GM12865 (cell line): ENCODE measurements at regions not wholly inside any gene's neighbourhood (a gene's known extent, or its start where the extent isn't known, plus 50 kb on each side); places are given as distances from the start of the nearest gene placed in this dataset.

Experiments
- DNase-seq: peaks from one replicate; pipeline ENCODE4 v3.0.0; 2010; ENCODE audit warnings: low read depth
- H3K4me3 ChIP-seq: 2 replicates; pipeline ENCODE4 v1.5.1; 2011; ENCODE audit warnings: mild to moderate bottlenecking, low read depth, low read length, control low read depth
- TF ChIP-seq, protein P1 (sequence below): IDR thresholded peaks from 2 replicates; pipeline ENCODE4 v1.5.1; 2011; ENCODE audit warnings: low read length, control low read depth, low read depth, inconsistent platforms; ENCODE audit not compliant: insufficient read depth; ENCODE audit errors: missing control alignments

DNA sequence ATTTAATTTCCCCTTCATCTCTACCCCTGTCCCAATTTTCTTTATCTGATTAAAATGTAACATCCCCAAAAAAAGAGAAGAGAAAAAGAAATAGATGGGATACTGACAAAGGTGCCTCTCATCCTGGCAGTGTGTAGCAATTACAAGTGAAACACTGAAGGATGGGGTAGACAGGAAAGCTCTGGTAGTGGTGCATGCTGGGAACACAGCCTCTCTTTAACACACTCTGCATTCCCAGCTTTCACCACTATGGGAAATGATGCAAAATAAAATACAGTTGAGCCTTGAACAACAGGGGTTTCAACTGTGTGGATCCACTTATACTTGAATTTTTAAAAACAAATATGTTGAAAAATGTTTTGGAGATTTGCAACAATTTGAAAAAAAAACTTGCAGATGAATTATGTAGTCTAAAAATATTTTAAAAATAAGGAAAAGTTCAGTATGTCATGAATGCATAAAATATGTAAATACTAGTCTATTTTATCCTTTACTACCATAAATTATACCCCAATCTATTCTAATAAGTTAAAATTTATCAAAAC is 239.2 kb upstream of the DDX53 start:
- no peak overlapping the region for H3K4me3 ChIP-seq
- TF ChIP-seq, protein P1, sequence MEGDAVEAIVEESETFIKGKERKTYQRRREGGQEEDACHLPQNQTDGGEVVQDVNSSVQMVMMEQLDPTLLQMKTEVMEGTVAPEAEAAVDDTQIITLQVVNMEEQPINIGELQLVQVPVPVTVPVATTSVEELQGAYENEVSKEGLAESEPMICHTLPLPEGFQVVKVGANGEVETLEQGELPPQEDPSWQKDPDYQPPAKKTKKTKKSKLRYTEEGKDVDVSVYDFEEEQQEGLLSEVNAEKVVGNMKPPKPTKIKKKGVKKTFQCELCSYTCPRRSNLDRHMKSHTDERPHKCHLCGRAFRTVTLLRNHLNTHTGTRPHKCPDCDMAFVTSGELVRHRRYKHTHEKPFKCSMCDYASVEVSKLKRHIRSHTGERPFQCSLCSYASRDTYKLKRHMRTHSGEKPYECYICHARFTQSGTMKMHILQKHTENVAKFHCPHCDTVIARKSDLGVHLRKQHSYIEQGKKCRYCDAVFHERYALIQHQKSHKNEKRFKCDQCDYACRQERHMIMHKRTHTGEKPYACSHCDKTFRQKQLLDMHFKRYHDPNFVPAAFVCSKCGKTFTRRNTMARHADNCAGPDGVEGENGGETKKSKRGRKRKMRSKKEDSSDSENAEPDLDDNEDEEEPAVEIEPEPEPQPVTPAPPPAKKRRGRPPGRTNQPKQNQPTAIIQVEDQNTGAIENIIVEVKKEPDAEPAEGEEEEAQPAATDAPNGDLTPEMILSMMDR, result no peak
- no peak for DNase-seq

GRCh38 chrX:22788221-22788620 is 211.5 kb upstream of the DDX53 start:
- H3K4me3 ChIP-seq, result no peak overlapping the region
- DNase-seq, result no peak
- TF ChIP-seq, protein P1, result no peak

GRCh38 chrX:22795671-22796070 is 204.1 kb upstream of the DDX53 start:
- DNase-seq, result no peak
- TF ChIP-seq, protein P1, result no peak
- H3K4me3 ChIP-seq, result no peak overlapping the region

DNA sequence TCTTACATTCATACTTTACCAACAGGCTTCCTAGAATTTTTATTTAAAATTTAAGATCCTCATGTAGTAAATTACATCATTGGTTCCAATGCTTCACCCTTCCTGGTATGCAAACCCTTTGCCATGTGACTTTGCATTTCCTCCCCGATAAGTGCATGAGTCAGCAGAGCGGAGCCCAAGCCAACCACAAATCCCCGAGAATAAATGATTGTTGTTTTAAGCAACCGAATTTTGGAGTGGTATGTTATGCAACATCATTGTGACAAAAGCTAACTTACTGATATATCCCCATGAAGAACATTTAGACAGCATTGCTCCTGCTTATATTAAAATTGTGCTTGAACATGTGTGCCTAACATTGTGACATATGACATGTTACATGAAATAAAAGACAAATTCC is 199.4 kb upstream of the DDX53 start:
- DNase-seq, result no peak
- TF ChIP-seq, protein P1, result no peak
- H3K4me3 ChIP-seq, result no peak overlapping the region

DNA sequence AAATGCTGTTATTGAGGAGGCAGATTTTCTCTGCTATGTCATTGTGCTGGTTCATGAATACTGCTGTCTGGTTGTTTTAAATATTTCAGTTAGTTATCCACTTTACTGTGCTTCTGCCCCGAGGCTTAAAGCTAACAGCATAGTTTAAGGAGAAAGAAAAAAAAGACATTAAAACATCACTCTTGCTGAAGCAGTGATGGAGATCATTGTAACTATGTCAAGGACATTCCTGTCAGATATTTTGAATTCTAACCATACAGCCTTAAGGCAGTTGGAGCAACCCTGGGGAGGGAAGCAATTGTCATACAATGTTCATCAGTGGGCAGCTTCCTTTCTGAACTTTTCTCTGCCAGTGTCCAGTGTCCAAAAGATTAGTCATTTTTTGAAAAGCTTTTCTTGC is 199.0 kb upstream of the DDX53 start:
- TF ChIP-seq, protein P1, result no peak
- H3K4me3 ChIP-seq, result no peak overlapping the region
- no peak for DNase-seq

DNA sequence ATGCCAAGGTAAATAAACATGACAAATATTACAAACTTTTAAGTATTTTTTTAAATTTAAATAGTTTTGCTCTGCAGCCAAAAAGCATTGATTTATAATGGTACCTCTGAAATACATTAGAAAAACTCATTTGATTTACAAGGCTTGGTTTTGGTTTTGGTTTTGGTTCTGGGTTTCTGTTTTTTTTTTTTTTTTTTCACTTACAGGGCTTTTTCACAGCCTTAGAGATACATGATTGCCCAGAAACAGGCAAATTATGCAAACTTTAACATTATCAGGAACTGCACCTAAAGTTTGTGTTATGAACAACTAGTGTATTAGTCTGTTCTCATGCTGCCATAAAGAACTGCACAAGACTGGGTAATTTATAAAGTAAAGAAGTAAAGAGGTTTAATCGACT is 196.4 kb upstream of the DDX53 start:
- H3K4me3 ChIP-seq, result no peak overlapping the region
- DNase-seq, result no peak
- TF ChIP-seq, protein P1, result no peak

- DNase-seq, result no peak
- TF ChIP-seq, protein P1, result no peak
- no peak overlapping the region for H3K4me3 ChIP-seq
Observed at GRCh38 chrX:22810876-22811275, 188.9 kb upstream of the DDX53 start.
